Parathyroid adenoma (tissue), 2 donors: ENCODE measurements at regions not wholly inside any gene's neighbourhood (a gene's known extent, or its start where the extent isn't known, plus 50 kb on each side); places are given as distances from the start of the nearest gene placed in this dataset.
"Not testable (repeated sequence)": the region's sequence is repeated elsewhere in the genome, so short reads cannot be mapped to it uniquely, and the experiment has no call there.

Experiments used
- H2AFZ ChIP-seq: fragments of 300-600 bp; sonication (generic); one replicate; pipeline ENCODE4 v1.7.0; 2017; ENCODE audit warnings: antibody characterized with exemption, mild to moderate bottlenecking
- H3K27ac ChIP-seq: fragments of 300-600 bp; sonication (generic); one replicate; pipeline ENCODE4 v1.7.0; 2017
- H3K27me3 ChIP-seq: fragments of 300-600 bp; sonication (generic); one replicate; pipeline ENCODE4 v1.7.0; 2017; ENCODE audit warnings: low read length; ENCODE audit not compliant: control insufficient read depth, insufficient read depth
- H3K36me3 ChIP-seq: fragments of 300-600 bp; sonication (generic); one replicate; pipeline ENCODE4 v1.7.0; 2017; ENCODE audit warnings: low read length; ENCODE audit not compliant: control insufficient read depth, insufficient read depth
- H3K4me1 ChIP-seq: fragments of 300-600 bp; sonication (generic); one replicate; pipeline ENCODE4 v1.7.0; 2017; ENCODE audit warnings: control low read depth
- H3K4me2 ChIP-seq: fragments of 300-600 bp; sonication (generic); one replicate; pipeline ENCODE4 v1.7.0; 2017; ENCODE audit warnings: low read length
- H3K4me3 ChIP-seq: fragments of 300-600 bp; sonication (generic); one replicate; pipeline ENCODE4 v1.7.0; 2017; ENCODE audit warnings: low read depth, low read length
- H3K79me2 ChIP-seq: fragments of 300-600 bp; sonication (generic); one replicate; pipeline ENCODE4 v1.7.0; 2017; ENCODE audit warnings: control low read depth
- H3K9ac ChIP-seq: fragments of 300-600 bp; sonication (generic); one replicate; pipeline ENCODE4 v1.7.0; 2017; ENCODE audit warnings: mild to moderate bottlenecking
- H3K9me3 ChIP-seq: fragments of 300-600 bp; sonication (generic); one replicate; pipeline ENCODE4 v1.7.0; 2017; ENCODE audit warnings: low read length; ENCODE audit not compliant: control insufficient read depth
- TF ChIP-seq, protein P1 (sequence below): fragments of 300-600 bp; sonication (generic); IDR thresholded peaks from one replicate; pipeline ENCODE4 v1.7.0; 2017; ENCODE audit warnings: antibody characterized with exemption, mild to moderate bottlenecking
- donor health status: primary hyperparathyroidism.

DNA sequence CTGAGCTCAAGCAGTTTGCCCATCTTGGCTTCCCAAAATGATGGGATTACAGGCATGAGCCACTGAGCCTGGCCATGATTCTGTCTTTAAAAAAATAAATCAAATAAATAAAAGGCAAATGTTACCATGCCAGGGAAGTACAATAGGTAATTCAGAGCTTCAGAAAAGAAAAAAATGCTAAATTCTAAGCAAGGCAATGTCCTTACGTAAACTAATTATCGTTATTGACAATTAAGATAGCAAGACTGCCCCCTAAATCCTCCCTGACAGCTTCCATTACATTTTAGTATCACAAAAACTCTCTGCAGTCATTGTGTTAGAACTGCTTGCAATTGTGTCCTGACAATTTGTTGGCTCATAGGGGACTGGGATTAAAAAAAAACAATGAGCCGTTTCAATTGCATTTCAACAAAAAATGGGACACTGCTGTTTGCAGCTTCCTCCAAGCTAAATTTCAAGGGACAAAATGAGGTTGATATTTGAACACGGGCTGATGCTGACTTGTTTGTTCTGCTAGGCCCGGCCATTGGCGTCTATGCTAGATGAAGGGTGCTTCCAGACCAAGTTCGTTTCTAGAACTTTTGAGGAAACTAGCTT lies 88.9 kb downstream of the MOGAT1 start:
- Histone ChIP-seq H3K9me3 (no peaks in the 10 kb centered on the region), H3K4me2 (no peak overlapping the region), H3K36me3 (no peaks in the 10 kb centered on the region), H3K27me3 (no peaks in the 10 kb centered on the region), H3K9ac (no peak overlapping the region), H3K27ac (no peak overlapping the region), H3K4me1 (peaks cover 5% of the 10 kb centered on the region), H3K4me3 (no peak overlapping the region), H2AFZ (no peak overlapping the region), H3K79me2 (no peaks in the 10 kb centered on the region)
- TF ChIP-seq, protein P1, sequence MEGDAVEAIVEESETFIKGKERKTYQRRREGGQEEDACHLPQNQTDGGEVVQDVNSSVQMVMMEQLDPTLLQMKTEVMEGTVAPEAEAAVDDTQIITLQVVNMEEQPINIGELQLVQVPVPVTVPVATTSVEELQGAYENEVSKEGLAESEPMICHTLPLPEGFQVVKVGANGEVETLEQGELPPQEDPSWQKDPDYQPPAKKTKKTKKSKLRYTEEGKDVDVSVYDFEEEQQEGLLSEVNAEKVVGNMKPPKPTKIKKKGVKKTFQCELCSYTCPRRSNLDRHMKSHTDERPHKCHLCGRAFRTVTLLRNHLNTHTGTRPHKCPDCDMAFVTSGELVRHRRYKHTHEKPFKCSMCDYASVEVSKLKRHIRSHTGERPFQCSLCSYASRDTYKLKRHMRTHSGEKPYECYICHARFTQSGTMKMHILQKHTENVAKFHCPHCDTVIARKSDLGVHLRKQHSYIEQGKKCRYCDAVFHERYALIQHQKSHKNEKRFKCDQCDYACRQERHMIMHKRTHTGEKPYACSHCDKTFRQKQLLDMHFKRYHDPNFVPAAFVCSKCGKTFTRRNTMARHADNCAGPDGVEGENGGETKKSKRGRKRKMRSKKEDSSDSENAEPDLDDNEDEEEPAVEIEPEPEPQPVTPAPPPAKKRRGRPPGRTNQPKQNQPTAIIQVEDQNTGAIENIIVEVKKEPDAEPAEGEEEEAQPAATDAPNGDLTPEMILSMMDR, result no peak

DNA sequence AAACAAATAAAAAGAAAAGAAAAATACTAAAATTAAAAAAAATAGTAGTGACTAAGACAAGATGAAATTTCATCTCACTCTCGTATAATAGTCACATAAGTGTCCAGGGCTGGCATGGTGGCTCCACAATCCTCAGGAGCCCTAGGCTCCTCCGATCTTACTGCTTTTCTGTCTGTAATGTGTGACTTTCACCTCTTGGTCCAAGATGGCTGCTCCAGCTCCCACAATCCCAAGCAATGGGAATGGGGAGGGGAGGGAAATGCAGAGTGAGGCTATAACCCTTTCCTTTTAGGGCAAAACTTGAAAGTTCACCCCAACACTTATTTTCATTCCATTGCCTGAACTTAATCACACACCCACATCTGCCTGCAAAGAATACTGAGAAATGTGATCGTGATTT lies 90.4 kb downstream of the MOGAT1 start:
- Histone ChIP-seq H2AFZ (peak overlapping the region; percentile 23), H3K27ac (no peak overlapping the region), H3K9ac (no peak overlapping the region), H3K36me3 (no peaks in the 10 kb centered on the region), H3K4me3 (no peak overlapping the region), H3K27me3 (no peaks in the 10 kb centered on the region), H3K4me1 (peaks cover 5% of the 10 kb centered on the region), H3K79me2 (no peaks in the 10 kb centered on the region), H3K9me3 (no peaks in the 10 kb centered on the region), H3K4me2 (no peak overlapping the region)
- TF ChIP-seq, protein P1, result no peak

DNA sequence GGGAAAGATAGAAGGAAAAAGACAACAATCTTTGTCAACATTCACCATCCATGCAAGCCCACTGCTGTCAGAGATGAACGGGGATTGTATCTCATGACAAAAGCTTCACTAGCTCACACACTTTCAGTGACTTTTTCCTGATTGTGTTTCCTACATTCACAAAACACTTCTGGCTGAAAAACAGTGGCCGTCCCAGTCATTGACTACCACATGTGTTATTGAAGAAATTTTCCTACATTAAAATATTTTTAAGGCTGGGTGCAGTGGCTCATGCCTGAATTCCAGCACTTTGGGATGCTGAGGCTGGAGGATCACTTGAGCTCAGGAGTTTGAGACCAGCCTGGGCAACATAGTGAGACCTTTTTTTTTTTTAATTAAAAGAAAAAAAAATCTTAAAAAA lies 90.9 kb downstream of the MOGAT1 start:
- peaks cover 5% of the 10 kb centered on the region for H3K4me1 ChIP-seq

DNA sequence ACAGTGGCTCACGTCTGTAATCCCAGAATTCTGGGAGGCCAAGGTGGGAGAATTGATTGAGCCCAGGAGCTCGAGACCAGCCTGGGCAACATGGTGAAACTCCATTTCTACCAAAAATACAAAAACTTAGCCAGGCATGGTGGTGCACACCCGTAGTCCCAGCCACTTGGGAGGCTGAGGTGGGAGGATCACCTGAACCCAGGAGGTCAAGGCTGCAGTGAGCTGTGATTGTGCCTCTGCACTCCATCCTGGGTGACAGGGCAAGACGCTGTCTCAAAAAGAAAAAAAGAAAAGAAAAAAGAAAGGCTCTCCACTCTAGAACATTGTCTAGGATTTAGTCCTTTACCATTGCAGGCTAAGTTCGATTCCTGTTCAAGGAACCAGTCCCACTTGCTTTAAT lies 94.4 kb downstream of the MOGAT1 start:
- H3K79me2 ChIP-seq, H3K4me1 ChIP-seq, H3K27me3 ChIP-seq, H3K9me3 ChIP-seq, H3K4me3 ChIP-seq, H3K9ac ChIP-seq, H3K4me2 ChIP-seq, H3K27ac ChIP-seq, H2AFZ ChIP-seq, H3K36me3 ChIP-seq: not testable (repeated sequence)

More for the DNA sequence above, 90.9 kb downstream of the MOGAT1 start:
- Histone ChIP-seq H3K9me3 (no peaks in the 10 kb centered on the region), H3K9ac (no peak overlapping the region), H2AFZ (peak overlapping the region; percentile 23), H3K36me3 (no peaks in the 10 kb centered on the region), H3K4me3 (no peak overlapping the region), H3K27me3 (no peaks in the 10 kb centered on the region), H3K79me2 (no peaks in the 10 kb centered on the region), H3K27ac (no peak overlapping the region), H3K4me2 (no peak overlapping the region)
- TF ChIP-seq, protein P1, result no peak

DNA sequence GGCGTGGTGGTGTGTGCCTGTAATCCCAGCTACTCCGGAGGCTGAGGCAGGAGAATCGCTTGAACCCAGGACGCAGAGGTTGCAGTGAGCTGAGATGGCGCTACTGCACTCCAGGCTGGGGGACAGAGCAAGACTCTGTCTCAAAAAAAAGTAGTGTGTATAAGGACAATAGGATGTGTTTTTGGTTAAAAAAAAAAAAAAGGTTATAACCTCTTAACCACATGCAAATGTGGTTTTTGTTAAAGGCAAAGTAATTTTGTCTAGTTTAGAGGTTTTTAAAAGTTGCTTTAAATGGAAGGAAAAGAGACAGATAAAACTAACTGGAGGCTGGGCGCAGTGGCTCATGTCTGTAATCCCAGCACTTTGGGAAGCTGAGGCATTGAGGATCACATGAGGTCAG lies 92.8 kb upstream of the ACSL3 start:
- not testable (repeated sequence) for H3K4me2 ChIP-seq

DNA sequence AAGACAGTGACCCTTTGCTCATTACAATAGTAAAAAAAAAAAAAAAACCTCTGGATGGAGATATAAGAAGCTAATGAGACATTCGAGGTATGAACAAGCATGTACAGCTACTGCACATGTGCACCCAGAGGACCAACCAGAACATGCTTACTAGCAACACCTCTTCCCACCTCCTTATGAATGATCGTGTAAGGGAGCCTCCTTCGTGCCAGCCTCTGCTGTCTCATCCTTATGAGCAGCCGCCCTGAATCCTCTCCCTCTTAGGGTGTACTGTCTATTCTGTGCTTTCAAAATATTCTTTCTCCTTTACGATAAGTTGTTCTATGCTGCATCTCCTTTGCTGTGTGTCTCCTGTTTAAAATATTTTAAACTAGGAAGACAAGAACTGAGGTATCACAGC lies 91.4 kb upstream of the ACSL3 start:
- H3K79me2 ChIP-seq, result no peaks in the 10 kb centered on the region
- H2AFZ ChIP-seq, result no peak overlapping the region
- no peaks in the 10 kb centered on the region for H3K27me3 ChIP-seq
- no peak overlapping the region for H3K27ac ChIP-seq
- no peak overlapping the region for H3K4me3 ChIP-seq
- no peaks in the 10 kb centered on the region for H3K4me1 ChIP-seq
- no peaks in the 10 kb centered on the region for H3K36me3 ChIP-seq
- H3K9ac ChIP-seq, result no peak overlapping the region
- TF ChIP-seq, protein P1, result no peak
- no peaks in the 10 kb centered on the region for H3K9me3 ChIP-seq
- no peak overlapping the region for H3K4me2 ChIP-seq

More for the DNA sequence above, 92.8 kb upstream of the ACSL3 start:
- not testable (repeated sequence) for H3K79me2 ChIP-seq, H3K36me3 ChIP-seq, H3K9me3 ChIP-seq, H3K4me1 ChIP-seq, H2AFZ ChIP-seq, H3K9ac ChIP-seq, H3K4me3 ChIP-seq, H3K27me3 ChIP-seq, H3K27ac ChIP-seq
